ENCODE measurements at regions not wholly inside any gene's neighbourhood (a gene's known extent, or its start where the extent isn't known, plus 50 kb on each side); places are given as distances from the start of the nearest gene placed in this dataset.

GRCh38 chr19:30253581-30253996 is 118.6 kb upstream of the ZNF536 start:
- TF ChIP-seq CTCF (IDR thresholded peaks at IDR 0.05) = no peak
- no peak for TF ChIP-seq POLR2A (IDR thresholded peaks at IDR 0.05)

Measured in lower leg skin (tissue), 3 donors.